Esophagus squamous epithelium (tissue), 4 donors: ENCODE measurements at regions not wholly inside any gene's neighbourhood (a gene's known extent, or its start where the extent isn't known, plus 50 kb on each side); places are given as distances from the start of the nearest gene placed in this dataset.

ENCODE experiments used
- POLR2A ChIP-seq, 4 donors: fragments of 450-650 bp; IDR thresholded peaks; one replicate each; pipeline ENCODE4 v1.6.1; 2017; ENCODE audit warnings: antibody characterized with exemption in 4 of 4, mild to moderate bottlenecking in 4 of 4, moderate library complexity in 3 of 4
- TF ChIP-seq, protein P1 (sequence below), 6 experiments: fragments of 450-650 bp in 4 of 6; fragments of 200-600 bp in 2 of 6; sonication (generic) in 2 of 6; IDR thresholded peaks; one replicate each; pipeline ENCODE4 v1.5.1; 2016 to 2019; ENCODE audit warnings: antibody characterized with exemption in 6 of 6, mild to moderate bottlenecking in 4 of 6, moderate library complexity in 4 of 6

DNA sequence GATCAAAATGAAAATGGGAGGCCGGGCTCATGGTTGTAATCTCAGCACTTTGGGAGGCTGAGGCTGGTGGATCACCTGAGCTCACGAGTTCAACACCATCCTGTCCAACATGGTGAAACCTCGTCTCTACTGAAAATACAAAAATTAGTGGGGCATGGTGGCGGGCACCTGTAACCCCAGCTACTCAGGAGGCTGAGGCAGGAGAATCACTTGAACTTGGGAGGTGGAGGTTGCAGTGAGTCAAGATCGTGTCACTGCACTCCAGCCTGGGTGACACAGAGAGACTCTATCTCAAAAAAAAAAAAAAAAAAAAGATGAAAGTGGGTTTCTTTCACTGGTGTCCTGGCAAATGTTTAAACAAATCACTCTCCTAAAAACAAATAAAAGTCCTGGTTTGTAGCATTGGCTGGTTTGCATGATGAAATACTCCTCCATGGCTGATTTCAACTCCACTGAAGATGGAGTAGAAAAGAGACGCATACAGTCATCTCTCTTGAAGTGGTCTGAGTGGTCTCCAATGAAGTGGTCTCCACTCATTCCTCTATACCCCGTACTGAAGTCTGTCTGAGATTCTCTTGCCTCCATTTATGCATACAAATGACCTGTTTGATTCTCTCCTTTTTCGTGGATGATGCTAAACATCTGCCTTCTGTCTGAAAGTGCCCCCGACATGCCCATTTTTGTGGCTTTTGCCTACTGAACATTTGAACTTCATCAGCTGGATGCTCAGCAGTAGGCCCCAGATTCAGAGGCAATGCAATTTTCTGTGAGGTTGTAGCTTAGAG is 153.0 kb upstream of the FAM20A start:
- TF ChIP-seq POLR2A (IDR thresholded peaks at IDR 0.05): no peak
- TF ChIP-seq, protein P1, sequence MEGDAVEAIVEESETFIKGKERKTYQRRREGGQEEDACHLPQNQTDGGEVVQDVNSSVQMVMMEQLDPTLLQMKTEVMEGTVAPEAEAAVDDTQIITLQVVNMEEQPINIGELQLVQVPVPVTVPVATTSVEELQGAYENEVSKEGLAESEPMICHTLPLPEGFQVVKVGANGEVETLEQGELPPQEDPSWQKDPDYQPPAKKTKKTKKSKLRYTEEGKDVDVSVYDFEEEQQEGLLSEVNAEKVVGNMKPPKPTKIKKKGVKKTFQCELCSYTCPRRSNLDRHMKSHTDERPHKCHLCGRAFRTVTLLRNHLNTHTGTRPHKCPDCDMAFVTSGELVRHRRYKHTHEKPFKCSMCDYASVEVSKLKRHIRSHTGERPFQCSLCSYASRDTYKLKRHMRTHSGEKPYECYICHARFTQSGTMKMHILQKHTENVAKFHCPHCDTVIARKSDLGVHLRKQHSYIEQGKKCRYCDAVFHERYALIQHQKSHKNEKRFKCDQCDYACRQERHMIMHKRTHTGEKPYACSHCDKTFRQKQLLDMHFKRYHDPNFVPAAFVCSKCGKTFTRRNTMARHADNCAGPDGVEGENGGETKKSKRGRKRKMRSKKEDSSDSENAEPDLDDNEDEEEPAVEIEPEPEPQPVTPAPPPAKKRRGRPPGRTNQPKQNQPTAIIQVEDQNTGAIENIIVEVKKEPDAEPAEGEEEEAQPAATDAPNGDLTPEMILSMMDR (IDR thresholded peaks at IDR 0.05): no peak
